ENCODE measurements at regions not wholly inside any gene's neighbourhood (a gene's known extent, or its start where the extent isn't known, plus 50 kb on each side); places are given as distances from the start of the nearest gene placed in this dataset.
"Not testable (repeated sequence)": the region's sequence is repeated elsewhere in the genome, so short reads cannot be mapped to it uniquely, and the experiment has no call there.

GRCh38 chr13:99671746-99672145, 170.5 kb downstream of the TM9SF2 start:
- no peaks in the 10 kb centered on the region for H3F3A ChIP-seq (ENCODE audit: control insufficient read depth, insufficient read depth)
- H3K4me2 ChIP-seq (ENCODE audit: low read length), result no peak overlapping the region
- H3K79me2 ChIP-seq (ENCODE audit: control insufficient read depth, low read length), result no peaks in the 10 kb centered on the region
- TF ChIP-seq CTCF (IDR thresholded peaks at IDR 0.05; ENCODE audit: low read depth, low read length, poor library complexity, severe bottlenecking), result no peak
- no peak for TF ChIP-seq EZH2phosphoT487 (IDR thresholded peaks at IDR 0.05; ENCODE audit: borderline replicate concordance, low read length)
- no peaks in the 10 kb centered on the region for H3K9me3 ChIP-seq (ENCODE audit: control insufficient read depth, insufficient read depth, low read length)
- H3K27ac ChIP-seq (ENCODE audit: low read depth, low read length), result no peak overlapping the region
- no peaks in the 10 kb centered on the region for H3K27me3 ChIP-seq (ENCODE audit: control insufficient read depth, low read length)
- no peaks in the 10 kb centered on the region for H3K9me2 ChIP-seq (replicated peaks; ENCODE audit: control insufficient read depth, low read length)
- H3K4me3 ChIP-seq (ENCODE audit: low read length), result no peak overlapping the region
- no peaks in the 10 kb centered on the region for H3K36me3 ChIP-seq (ENCODE audit: control insufficient read depth, low read length)
- no peaks in the 10 kb centered on the region for H3K4me1 ChIP-seq (ENCODE audit: control insufficient read depth, low read length)
- H4K20me1 ChIP-seq (ENCODE audit: control insufficient read depth, insufficient read depth, low read depth, low read length), result no peaks in the 10 kb centered on the region

- not testable (repeated sequence) for H3K4me2 ChIP-seq (ENCODE audit: low read length); H3K27ac ChIP-seq (ENCODE audit: low read depth, low read length); H3K36me3 ChIP-seq (ENCODE audit: control insufficient read depth, low read length); H3K4me1 ChIP-seq (ENCODE audit: control insufficient read depth, low read length); H3F3A ChIP-seq (ENCODE audit: control insufficient read depth, insufficient read depth); H3K27me3 ChIP-seq (ENCODE audit: control insufficient read depth, low read length); H3K9me3 ChIP-seq (ENCODE audit: control insufficient read depth, insufficient read depth, low read length); H3K4me3 ChIP-seq (ENCODE audit: low read length); H3K79me2 ChIP-seq (ENCODE audit: control insufficient read depth, low read length); H4K20me1 ChIP-seq (ENCODE audit: control insufficient read depth, insufficient read depth, low read depth, low read length); H3K9me2 ChIP-seq (replicated peaks; ENCODE audit: control insufficient read depth, low read length)
These were observed 167.8 kb downstream of the TM9SF2 start for GRCh38 chr13:99669096-99669495.

- no peaks in the 10 kb centered on the region for H3K36me3 ChIP-seq (ENCODE audit: control insufficient read depth, low read length)
- H4K20me1 ChIP-seq (ENCODE audit: control insufficient read depth, insufficient read depth, low read depth, low read length), result 0 out of 2 replicates have a peak, but pooled peaks cover 4% of the 10 kb centered on the region
- no peak overlapping the region for H3K27ac ChIP-seq (ENCODE audit: low read depth, low read length)
- no peaks in the 10 kb centered on the region for H3K9me2 ChIP-seq (replicated peaks; ENCODE audit: control insufficient read depth, low read length)
- no peak overlapping the region for H3K4me3 ChIP-seq (ENCODE audit: low read length)
- H3K4me1 ChIP-seq (ENCODE audit: control insufficient read depth, low read length), result no peaks in the 10 kb centered on the region
- no peaks in the 10 kb centered on the region for H3F3A ChIP-seq (ENCODE audit: control insufficient read depth, insufficient read depth)
- H3K27me3 ChIP-seq (ENCODE audit: control insufficient read depth, low read length), result peaks cover 20% of the 10 kb centered on the region
- no peak overlapping the region for H3K4me2 ChIP-seq (ENCODE audit: low read length)
- H3K9me3 ChIP-seq (ENCODE audit: control insufficient read depth, insufficient read depth, low read length), result no peaks in the 10 kb centered on the region
- TF ChIP-seq EZH2phosphoT487 (IDR thresholded peaks at IDR 0.05; ENCODE audit: borderline replicate concordance, low read length) (no peak), CTCF (IDR thresholded peaks at IDR 0.05; ENCODE audit: low read depth, low read length, poor library complexity, severe bottlenecking) (no peak)
- no peaks in the 10 kb centered on the region for H3K79me2 ChIP-seq (ENCODE audit: control insufficient read depth, low read length)
These were observed 165.0 kb downstream of the TM9SF2 start for GRCh38 chr13:99666146-99666805.

GRCh38 chr13:99665711-99666110, 164.4 kb downstream of the TM9SF2 start:
- no peak for TF ChIP-seq EZH2phosphoT487 (IDR thresholded peaks at IDR 0.05; ENCODE audit: borderline replicate concordance, low read length)
- TF ChIP-seq CTCF (IDR thresholded peaks at IDR 0.05; ENCODE audit: low read depth, low read length, poor library complexity, severe bottlenecking), result no peak
- peaks cover 20% of the 10 kb centered on the region for H3K27me3 ChIP-seq (ENCODE audit: control insufficient read depth, low read length)
- no peak overlapping the region for H3K4me2 ChIP-seq (ENCODE audit: low read length)
- no peak overlapping the region for H3K4me3 ChIP-seq (ENCODE audit: low read length)
- H3K9me2 ChIP-seq (replicated peaks; ENCODE audit: control insufficient read depth, low read length), result no peaks in the 10 kb centered on the region
- H3K9me3 ChIP-seq (ENCODE audit: control insufficient read depth, insufficient read depth, low read length), result no peaks in the 10 kb centered on the region
- no peaks in the 10 kb centered on the region for H3K36me3 ChIP-seq (ENCODE audit: control insufficient read depth, low read length)
- no peak overlapping the region for H3K27ac ChIP-seq (ENCODE audit: low read depth, low read length)
- no peaks in the 10 kb centered on the region for H3K79me2 ChIP-seq (ENCODE audit: control insufficient read depth, low read length)
- H4K20me1 ChIP-seq (ENCODE audit: control insufficient read depth, insufficient read depth, low read depth, low read length), result 0 out of 2 replicates have a peak, but pooled peaks cover 4% of the 10 kb centered on the region
- no peaks in the 10 kb centered on the region for H3F3A ChIP-seq (ENCODE audit: control insufficient read depth, insufficient read depth)
- H3K4me1 ChIP-seq (ENCODE audit: control insufficient read depth, low read length), result no peaks in the 10 kb centered on the region
